Neural progenitor cell (in vitro differentiated cells): ENCODE measurements at regions not wholly inside any gene's neighbourhood (a gene's known extent, or its start where the extent isn't known, plus 50 kb on each side); places are given as distances from the start of the nearest gene placed in this dataset.

Source experiments
- EZH2 ChIP-seq: fragments of 200-600 bp; sonication (generic); IDR thresholded peaks from 2 replicates; pipeline ENCODE4 v1.6.1; 2017; ENCODE audit warnings: antibody characterized with exemption, mild to moderate bottlenecking, moderate library complexity
- TF ChIP-seq, protein P1 (sequence below): fragments of 200-600 bp; sonication (generic); IDR thresholded peaks from 2 replicates; pipeline ENCODE4 v1.5.1; 2017; ENCODE audit warnings: antibody characterized with exemption, mild to moderate bottlenecking

DNA sequence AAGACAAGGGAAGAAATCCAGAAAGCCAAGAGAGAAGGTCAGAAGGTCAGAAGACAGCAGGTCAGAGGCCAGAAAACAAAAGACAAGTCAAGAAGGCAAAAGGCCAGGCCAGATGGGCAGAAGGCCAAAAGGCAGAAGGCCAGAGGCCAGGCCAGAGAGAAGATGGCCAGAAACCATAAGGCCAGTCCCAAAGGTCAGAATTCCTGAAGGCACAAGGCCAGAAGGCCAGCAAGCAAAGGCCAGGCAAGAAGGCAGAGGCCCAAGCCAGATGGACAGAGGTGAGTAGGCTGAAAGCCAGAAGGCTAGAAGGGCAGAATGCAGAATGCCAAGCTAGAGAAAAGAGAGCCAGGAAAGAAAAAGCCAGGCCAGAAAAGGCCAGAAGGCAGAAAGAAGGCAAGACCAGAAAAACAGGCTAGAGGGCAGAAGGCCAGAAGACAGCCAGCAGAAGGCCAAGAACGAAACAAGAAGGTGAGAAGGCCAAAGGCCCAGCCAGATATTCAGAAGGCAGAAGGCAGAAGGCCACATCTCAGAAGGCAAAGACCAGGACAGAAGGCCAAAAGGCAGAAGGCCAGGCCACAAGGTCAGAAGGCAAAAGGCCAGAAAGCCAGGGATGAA, 186.3 kb downstream of the TUBA3C start:
- no peak for TF ChIP-seq EZH2
- TF ChIP-seq, protein P1, sequence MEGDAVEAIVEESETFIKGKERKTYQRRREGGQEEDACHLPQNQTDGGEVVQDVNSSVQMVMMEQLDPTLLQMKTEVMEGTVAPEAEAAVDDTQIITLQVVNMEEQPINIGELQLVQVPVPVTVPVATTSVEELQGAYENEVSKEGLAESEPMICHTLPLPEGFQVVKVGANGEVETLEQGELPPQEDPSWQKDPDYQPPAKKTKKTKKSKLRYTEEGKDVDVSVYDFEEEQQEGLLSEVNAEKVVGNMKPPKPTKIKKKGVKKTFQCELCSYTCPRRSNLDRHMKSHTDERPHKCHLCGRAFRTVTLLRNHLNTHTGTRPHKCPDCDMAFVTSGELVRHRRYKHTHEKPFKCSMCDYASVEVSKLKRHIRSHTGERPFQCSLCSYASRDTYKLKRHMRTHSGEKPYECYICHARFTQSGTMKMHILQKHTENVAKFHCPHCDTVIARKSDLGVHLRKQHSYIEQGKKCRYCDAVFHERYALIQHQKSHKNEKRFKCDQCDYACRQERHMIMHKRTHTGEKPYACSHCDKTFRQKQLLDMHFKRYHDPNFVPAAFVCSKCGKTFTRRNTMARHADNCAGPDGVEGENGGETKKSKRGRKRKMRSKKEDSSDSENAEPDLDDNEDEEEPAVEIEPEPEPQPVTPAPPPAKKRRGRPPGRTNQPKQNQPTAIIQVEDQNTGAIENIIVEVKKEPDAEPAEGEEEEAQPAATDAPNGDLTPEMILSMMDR: no peak
